ENCODE measurements at regions not wholly inside any gene's neighbourhood (a gene's known extent, or its start where the extent isn't known, plus 50 kb on each side); places are given as distances from the start of the nearest gene placed in this dataset.

GRCh38 chr4:104010722-104011121 is 290.9 kb upstream of the TACR3 start:
- TF ChIP-seq CTCF (IDR thresholded peaks at IDR 0.05) (no peak), POLR2A (IDR thresholded peaks at IDR 0.05) (no peak)

Data from Peyer's patch (tissue), 4 donors.